ENCODE measurements at regions not wholly inside any gene's neighbourhood (a gene's known extent, or its start where the extent isn't known, plus 50 kb on each side); places are given as distances from the start of the nearest gene placed in this dataset.

- intact Hi-C loops (cut with DNase I) = no loop called here
These were observed 281.8 kb upstream of the UGT8 start for GRCh38 chr4:114316789-114317188.

GRCh38 chr4:114317564-114317963 is 281.0 kb upstream of the UGT8 start:
- Histone ChIP-seq H3K9me3 (peaks cover 0 to 15% (median 0%) of the 10 kb centered on the region in 12 donors), H3K4me3 (no peak overlapping the region), H3K4me1 (no peaks in the 10 kb centered on the region), H3K27me3 (no peaks in the 10 kb centered on the region), H3K27ac (no peak overlapping the region), H3K36me3 (no peaks in the 10 kb centered on the region)
- ATAC-seq (no peak), DNase-seq (no peak)
- TF ChIP-seq POLR2A (IDR thresholded peaks at IDR 0.05) (no peak), CTCF (IDR thresholded peaks at IDR 0.05) (no peak)
- 76 to 81% (median 78%) methylated on average over 2 of the region's 2 CpGs for WGBS, 4 donors
- intact Hi-C loops (cut with DNase I) = no loop called here

More at GRCh38 chr4:114316789-114317188, 281.8 kb upstream of the UGT8 start:
- H3K9me3 ChIP-seq = peaks cover 0 to 15% (median 0%) of the 10 kb centered on the region in 12 donors
- DNase-seq = no peak
- H3K4me1 ChIP-seq = no peaks in the 10 kb centered on the region
- H3K27ac ChIP-seq = no peak overlapping the region
- no peaks in the 10 kb centered on the region for H3K36me3 ChIP-seq
- no peak for ATAC-seq
- no peaks in the 10 kb centered on the region for H3K27me3 ChIP-seq
- H3K4me3 ChIP-seq = no peak overlapping the region
- TF ChIP-seq CTCF (IDR thresholded peaks at IDR 0.05) = no peak
- TF ChIP-seq POLR2A (IDR thresholded peaks at IDR 0.05) = no peak

GRCh38 chr4:114318309-114318708 is 280.3 kb upstream of the UGT8 start:
- no peaks in the 10 kb centered on the region for H3K4me1 ChIP-seq
- H3K27ac ChIP-seq = no peak overlapping the region
- TF ChIP-seq POLR2A (IDR thresholded peaks at IDR 0.05) (no peak), CTCF (IDR thresholded peaks at IDR 0.05) (no peak)
- intact Hi-C loops (cut with DNase I) = no loop called here
- ATAC-seq (no peak), DNase-seq (no peak)
- H3K36me3 ChIP-seq = no peaks in the 10 kb centered on the region
- H3K27me3 ChIP-seq = no peaks in the 10 kb centered on the region
- peaks cover 0 to 15% (median 0%) of the 10 kb centered on the region in 12 donors for H3K9me3 ChIP-seq
- no peak overlapping the region for H3K4me3 ChIP-seq

GRCh38 chr4:114320126-114320525 is 278.5 kb upstream of the UGT8 start:
- Histone ChIP-seq H3K27me3 (no peaks in the 10 kb centered on the region), H3K36me3 (no peaks in the 10 kb centered on the region), H3K4me3 (no peak overlapping the region), H3K27ac (no peak overlapping the region), H3K4me1 (no peaks in the 10 kb centered on the region), H3K9me3 (peaks cover 0 to 5% (median 0%) of the 10 kb centered on the region in 12 donors)
- TF ChIP-seq POLR2A (IDR thresholded peaks at IDR 0.05) (no peak), CTCF (IDR thresholded peaks at IDR 0.05) (no peak)
- DNase-seq = no peak
- no peak for ATAC-seq
- intact Hi-C loops (cut with DNase I) = no loop called here
- 76 to 90% (median 89%) methylated on average over 2 of the region's 2 CpGs for WGBS, 4 donors
